HepG2 (cell line): ENCODE measurements at regions not wholly inside any gene's neighbourhood (a gene's known extent, or its start where the extent isn't known, plus 50 kb on each side); places are given as distances from the start of the nearest gene placed in this dataset.

Experiments
- ATAC-seq: fragments of 200-7000 bp; cut with Tn5 transposase; 3 replicates; pipeline ENCODE4 v1.9.1; 2020; ENCODE audit warnings: mild to moderate bottlenecking, moderate library complexity
- BruUV-seq: library from RNA; stranded (reverse); fragments of 400-500 nt; replicated peaks from 2 replicates; lab custom pipeline; 2021; lab: Mats Ljungman, UMichigan
- CTCF ChIA-PET: fragments of 300-600 bp; formaldehyde crosslinking; extraction: SDS; loops from one replicate; lab custom pipeline; 2021; ENCODE audit warnings: low total read pairs, inconsistent platforms, low intra/inter-chr PET ratio; lab: Yijun Ruan, JAX
- POLR2A ChIA-PET: fragments of 350-600 bp; sonication (Branson Sonifier 250); formaldehyde crosslinking; loops from one replicate; lab custom pipeline; 2020; ENCODE audit warnings: antibody characterized with exemption, inconsistent platforms; lab: Yijun Ruan, JAX
- DNase-seq: peaks from one replicate; pipeline ENCODE4 v3.0.0-alpha.2; 2015; ENCODE audit warnings: low spot score
- FAIRE-seq: peaks from 3 replicates; lab custom pipeline; 2011; peaks lifted over from hg19 to GRCh38; lab: Jason Lieb, UNC
- H2AFZ ChIP-seq: one replicate; pipeline ENCODE4 v1.6.1; 2011; ENCODE audit warnings: low read length, inconsistent platforms
- H3K27ac ChIP-seq: fragments of 300-600 bp; 3 replicates; pipeline ENCODE4 v1.8.0; 2011; ENCODE audit warnings: mixed run types, mild to moderate bottlenecking, mixed read lengths, low read length, inconsistent platforms; ENCODE audit not compliant: insufficient read depth; ENCODE audit errors: extremely low read length
- H3K27me3 ChIP-seq, 2 experiments: fragments of 200-600 bp in 1 of 2; 2 replicates in 1 of 2; 3 replicates in 1 of 2; pipeline versions ENCODE4 v1.6.0 to v1.8.0; 2011; ENCODE audit warnings: low read length in 2 of 2, mild to moderate bottlenecking in 2 of 2, moderate library complexity in 2 of 2, inconsistent platforms in 1 of 2; ENCODE audit not compliant: insufficient read depth in 2 of 2, control insufficient read depth in 1 of 2
- H3K36me3 ChIP-seq, 2 experiments: fragments of 200-600 bp in 1 of 2; replicated peaks in 1 of 2; 2 replicates in 1 of 2; 3 replicates in 1 of 2; pipeline versions ENCODE4 v1.5.1 to v1.8.0; 2011; ENCODE audit warnings: low read length in 2 of 2, inconsistent platforms in 1 of 2; ENCODE audit not compliant: insufficient read depth in 2 of 2, control insufficient read depth in 1 of 2
- H3K4me1 ChIP-seq: 2 replicates; pipeline ENCODE4 v1.5.1; 2012; ENCODE audit warnings: low read length, inconsistent platforms; ENCODE audit not compliant: insufficient read depth
- H3K4me2 ChIP-seq: 2 replicates; pipeline ENCODE4 v1.6.0; 2011; ENCODE audit warnings: low read depth, low read length, inconsistent platforms
- H3K4me3 ChIP-seq, 3 experiments: fragments of 200-600 bp in 1 of 3; sonication (generic), shearing (Covaris generic) in 1 of 3; replicated peaks in 1 of 3; 2 replicates each; pipeline ENCODE4 v1.5.1; 2011 to 2016; ENCODE audit warnings: low read length in 3 of 3, inconsistent platforms in 2 of 3, low read depth in 2 of 3, mild to moderate bottlenecking in 2 of 3, control low read depth in 1 of 3, mixed read lengths in 1 of 3; ENCODE audit not compliant: insufficient read depth in 1 of 3
- H3K79me2 ChIP-seq: one replicate; pipeline ENCODE4 v1.6.1; 2011; ENCODE audit warnings: low read length, inconsistent platforms; ENCODE audit not compliant: insufficient read depth
- H3K9ac ChIP-seq: 2 replicates; pipeline ENCODE4 v1.6.0; 2011; ENCODE audit warnings: mild to moderate bottlenecking, low read depth, low read length, inconsistent platforms; ENCODE audit not compliant: insufficient read depth
- H3K9me3 ChIP-seq: 2 replicates; pipeline ENCODE4 v1.5.1; 2012; ENCODE audit warnings: mild to moderate bottlenecking, low read length
- H4K20me1 ChIP-seq: 2 replicates; pipeline ENCODE4 v1.6.0; 2011; ENCODE audit warnings: inconsistent platforms, mild to moderate bottlenecking, low read length, moderate library complexity; ENCODE audit not compliant: insufficient read depth
- FIP1L1 ChIP-seq: fragments of 200-400 bp; formaldehyde crosslinking; IDR thresholded peaks from 2 replicates; pipeline ENCODE4 v1.6.1; 2018; ENCODE audit warnings: low read depth, mild to moderate bottlenecking, low read length, moderate library complexity, borderline replicate concordance; ENCODE audit not compliant: insufficient read depth
- FOSL2 ChIP-seq: sonication (generic); formaldehyde crosslinking; IDR thresholded peaks from 2 replicates; pipeline ENCODE4 v1.4.0; 2020; ENCODE audit warnings: missing genetic modification reagents
- GZF1 ChIP-seq: sonication (generic); formaldehyde crosslinking; IDR thresholded peaks from 2 replicates; pipeline ENCODE4 v1.5.1; 2020; ENCODE audit warnings: mild to moderate bottlenecking, missing genetic modification reagents
- ZFP90 ChIP-seq: sonication (generic); formaldehyde crosslinking; IDR thresholded peaks from 2 replicates; pipeline ENCODE4 v1.8.0; 2022; ENCODE audit warnings: missing genetic modification reagents, mild to moderate bottlenecking, inconsistent platforms, borderline replicate concordance
- WGBS: methylation state at CpG from one replicate; pipeline ENCODE4 v1.1.6; 2017; ENCODE audit warnings: low lambda C conversion rate; 5-methylcytosine and 5-hydroxymethylcytosine counted together
- in situ Hi-C: cut with HindIII; loops from 2 replicates; pipeline ENCODE4 v1.10.0; 2017; ENCODE audit warnings: low pct_unique_long_range_greater_than_20kb; ENCODE audit not compliant: extremely low pct_ligation_motif_present
- intact Hi-C: fragments of 100-400 bp; cut with micrococcal nuclease; formaldehyde crosslinking; loops from one replicate; pipeline ENCODE4 v1.10.0; 2022; ENCODE audit not compliant: unreplicated experiment
- TF ChIP-seq, protein P1 (sequence below): sonication (generic); formaldehyde crosslinking; IDR thresholded peaks from 2 replicates; pipeline ENCODE4 v1.4.0; 2020; ENCODE audit warnings: missing genetic modification reagents, borderline replicate concordance
- TF ChIP-seq, protein P2 (sequence below): sonication (generic); formaldehyde crosslinking; IDR thresholded peaks from 2 replicates; pipeline ENCODE4 v1.4.0; 2020; ENCODE audit warnings: missing genetic modification reagents, borderline replicate concordance

DNA sequence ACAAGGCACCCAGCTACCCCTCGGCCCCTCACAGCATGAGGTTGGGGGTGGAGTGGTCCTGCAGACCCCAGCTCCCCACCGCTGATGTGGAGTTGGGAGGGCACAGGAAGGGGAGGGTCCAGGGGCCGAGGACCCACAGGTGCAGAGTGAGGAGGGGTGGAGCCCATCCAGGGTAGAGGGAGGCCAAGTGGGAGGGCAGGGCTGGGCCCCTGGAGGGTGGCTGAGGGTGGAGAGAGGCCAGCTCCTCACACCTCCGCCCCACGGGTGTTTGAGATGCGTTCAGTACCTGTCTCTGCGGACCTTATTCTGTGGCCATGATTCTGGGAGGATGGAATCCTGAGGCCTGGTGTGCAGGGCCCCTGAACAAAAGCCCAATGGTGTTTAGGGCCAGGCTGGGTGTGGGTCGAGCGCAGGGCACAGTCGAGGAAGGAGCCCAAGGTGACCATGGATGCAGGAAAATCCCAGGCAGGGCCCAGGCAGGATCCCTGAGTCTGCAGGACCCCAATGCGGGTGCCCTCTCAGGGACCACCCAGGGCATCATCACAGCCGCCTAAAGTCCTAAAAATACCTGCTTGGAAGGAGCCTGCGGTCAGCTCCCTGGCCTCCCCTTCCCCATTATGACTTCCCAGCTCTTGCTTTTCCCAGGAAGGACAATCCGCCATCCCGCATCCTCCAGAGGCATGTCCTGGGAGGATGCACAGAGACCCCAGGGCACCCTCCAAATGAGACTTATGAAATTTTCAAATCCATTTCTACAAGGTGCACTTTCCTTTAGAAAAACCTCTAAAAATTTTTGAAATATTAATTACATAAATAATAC lies 377.1 kb upstream of the SFSWAP start:
- WGBS, result 21% methylated on average over 5 of the region's 15 CpGs
- peaks cover 0 to 5% of the 10 kb centered on the region in 2 experiments; a peak in 1 of 5 replicates for H3K27me3 ChIP-seq
- no peak overlapping the region for H3K4me3 ChIP-seq
- H3K27ac ChIP-seq, result no peak overlapping the region
- H3K79me2 ChIP-seq, result no peaks in the 10 kb centered on the region
- DNase-seq, result no peak
- ChIA-PET POLR2A (no interaction called here), CTCF (no interaction called here)
- no peak for ATAC-seq
- TF ChIP-seq FOSL2 (CRISPR knock-in tag), result no peak
- TF ChIP-seq ZFP90 (CRISPR knock-in tag), result no peak
- TF ChIP-seq, protein P1, sequence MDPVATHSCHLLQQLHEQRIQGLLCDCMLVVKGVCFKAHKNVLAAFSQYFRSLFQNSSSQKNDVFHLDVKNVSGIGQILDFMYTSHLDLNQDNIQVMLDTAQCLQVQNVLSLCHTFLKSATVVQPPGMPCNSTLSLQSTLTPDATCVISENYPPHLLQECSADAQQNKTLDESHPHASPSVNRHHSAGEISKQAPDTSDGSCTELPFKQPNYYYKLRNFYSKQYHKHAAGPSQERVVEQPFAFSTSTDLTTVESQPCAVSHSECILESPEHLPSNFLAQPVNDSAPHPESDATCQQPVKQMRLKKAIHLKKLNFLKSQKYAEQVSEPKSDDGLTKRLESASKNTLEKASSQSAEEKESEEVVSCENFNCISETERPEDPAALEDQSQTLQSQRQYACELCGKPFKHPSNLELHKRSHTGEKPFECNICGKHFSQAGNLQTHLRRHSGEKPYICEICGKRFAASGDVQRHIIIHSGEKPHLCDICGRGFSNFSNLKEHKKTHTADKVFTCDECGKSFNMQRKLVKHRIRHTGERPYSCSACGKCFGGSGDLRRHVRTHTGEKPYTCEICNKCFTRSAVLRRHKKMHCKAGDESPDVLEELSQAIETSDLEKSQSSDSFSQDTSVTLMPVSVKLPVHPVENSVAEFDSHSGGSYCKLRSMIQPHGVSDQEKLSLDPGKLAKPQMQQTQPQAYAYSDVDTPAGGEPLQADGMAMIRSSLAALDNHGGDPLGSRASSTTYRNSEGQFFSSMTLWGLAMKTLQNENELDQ (CRISPR knock-in tag), result no peak
- TF ChIP-seq FIP1L1, result no peak
- no peak for TF ChIP-seq GZF1
- TF ChIP-seq, protein P2, sequence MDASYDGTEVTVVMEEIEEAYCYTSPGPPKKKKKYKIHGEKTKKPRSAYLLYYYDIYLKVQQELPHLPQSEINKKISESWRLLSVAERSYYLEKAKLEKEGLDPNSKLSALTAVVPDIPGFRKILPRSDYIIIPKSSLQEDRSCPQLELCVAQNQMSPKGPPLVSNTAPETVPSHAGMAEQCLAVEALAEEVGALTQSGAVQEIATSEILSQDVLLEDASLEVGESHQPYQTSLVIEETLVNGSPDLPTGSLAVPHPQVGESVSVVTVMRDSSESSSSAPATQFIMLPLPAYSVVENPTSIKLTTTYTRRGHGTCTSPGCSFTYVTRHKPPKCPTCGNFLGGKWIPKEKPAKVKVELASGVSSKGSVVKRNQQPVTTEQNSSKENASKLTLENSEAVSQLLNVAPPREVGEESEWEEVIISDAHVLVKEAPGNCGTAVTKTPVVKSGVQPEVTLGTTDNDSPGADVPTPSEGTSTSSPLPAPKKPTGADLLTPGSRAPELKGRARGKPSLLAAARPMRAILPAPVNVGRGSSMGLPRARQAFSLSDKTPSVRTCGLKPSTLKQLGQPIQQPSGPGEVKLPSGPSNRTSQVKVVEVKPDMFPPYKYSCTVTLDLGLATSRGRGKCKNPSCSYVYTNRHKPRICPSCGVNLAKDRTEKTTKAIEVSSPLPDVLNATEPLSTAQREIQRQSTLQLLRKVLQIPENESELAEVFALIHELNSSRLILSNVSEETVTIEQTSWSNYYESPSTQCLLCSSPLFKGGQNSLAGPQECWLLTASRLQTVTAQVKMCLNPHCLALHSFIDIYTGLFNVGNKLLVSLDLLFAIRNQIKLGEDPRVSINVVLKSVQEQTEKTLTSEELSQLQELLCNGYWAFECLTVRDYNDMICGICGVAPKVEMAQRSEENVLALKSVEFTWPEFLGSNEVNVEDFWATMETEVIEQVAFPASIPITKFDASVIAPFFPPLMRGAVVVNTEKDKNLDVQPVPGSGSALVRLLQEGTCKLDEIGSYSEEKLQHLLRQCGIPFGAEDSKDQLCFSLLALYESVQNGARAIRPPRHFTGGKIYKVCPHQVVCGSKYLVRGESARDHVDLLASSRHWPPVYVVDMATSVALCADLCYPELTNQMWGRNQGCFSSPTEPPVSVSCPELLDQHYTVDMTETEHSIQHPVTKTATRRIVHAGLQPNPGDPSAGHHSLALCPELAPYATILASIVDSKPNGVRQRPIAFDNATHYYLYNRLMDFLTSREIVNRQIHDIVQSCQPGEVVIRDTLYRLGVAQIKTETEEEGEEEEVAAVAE (CRISPR knock-in tag), result no peak
- no peaks in the 10 kb centered on the region for H3K9me3 ChIP-seq
- FAIRE-seq, result no peak
- in situ Hi-C loops, result no loop called here
- no peaks in the 10 kb centered on the region for H3K36me3 ChIP-seq
- no peak overlapping the region for H3K9ac ChIP-seq
- H3K4me2 ChIP-seq, result no peak overlapping the region
- H2AFZ ChIP-seq, result no peak overlapping the region
- H3K4me1 ChIP-seq, result no peaks in the 10 kb centered on the region
- H4K20me1 ChIP-seq, result no peaks in the 10 kb centered on the region
- intact Hi-C loops, result no loop called here
- no TSS peak for BruUV-seq
